ENCODE measurements at regions not wholly inside any gene's neighbourhood (a gene's known extent, or its start where the extent isn't known, plus 50 kb on each side); places are given as distances from the start of the nearest gene placed in this dataset.

DNA sequence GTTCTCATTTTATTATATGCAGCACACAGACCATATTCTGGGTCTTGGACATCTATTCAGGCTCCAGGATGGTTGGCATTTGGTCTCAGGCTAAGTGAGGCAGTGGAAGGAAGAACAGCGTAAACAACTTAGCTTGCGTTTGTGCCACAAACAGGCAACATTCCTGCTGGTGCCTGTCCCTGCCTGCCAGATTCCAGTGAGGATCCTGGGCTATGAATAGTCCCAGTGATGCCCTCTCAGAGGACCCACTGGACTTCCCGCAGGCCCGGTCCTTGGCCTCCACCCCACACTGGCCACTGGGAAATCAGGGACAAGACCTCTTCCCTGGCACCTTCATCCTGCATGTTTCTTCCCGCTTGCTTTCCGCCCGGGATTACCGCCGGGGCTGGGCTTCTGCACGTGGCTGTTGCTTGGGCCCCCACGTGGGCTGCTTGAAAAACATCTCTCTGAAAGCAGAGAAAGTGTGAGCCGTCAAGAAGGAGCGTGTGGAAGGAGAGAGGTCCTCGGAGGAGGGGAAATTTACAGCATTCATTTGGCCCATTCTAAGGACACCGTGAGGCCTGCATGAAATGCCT is 145.1 kb upstream of the WNT4 start:
- H3K27me3 ChIP-seq (ENCODE audit: control insufficient read depth in 2 of 2, insufficient read depth in 2 of 2, low read length in 2 of 2) = no peaks in the 10 kb centered on the region
- H3K4me2 ChIP-seq (replicated peaks; ENCODE audit: extremely low read depth, low read length, poor library complexity, severe bottlenecking) = no peak overlapping the region
- Mint-ChIP-seq H3K36me3 (no peaks in the 10 kb centered on the region), H3K4me1 (no peaks in the 10 kb centered on the region), H3K9me3 (no peaks in the 10 kb centered on the region), H3K27ac (no peak overlapping the region), H3K4me3 (no peak overlapping the region), H3K27me3 (ENCODE audit: low read depth in 3 of 3) (peaks cover 5 to 18% (median 5%) of the 10 kb centered on the region in 3 donors)
- no peak overlapping the region for H3K9ac ChIP-seq (ENCODE audit: insufficient read depth, low read length, poor library complexity, severe bottlenecking)
- H3K36me3 ChIP-seq (replicated peaks in 1 of 2; ENCODE audit: control insufficient read depth in 1 of 2, insufficient read depth in 2 of 2, low read length in 2 of 2) = no peaks in the 10 kb centered on the region
- no peak for DNase-seq
- TF ChIP-seq, protein P1, sequence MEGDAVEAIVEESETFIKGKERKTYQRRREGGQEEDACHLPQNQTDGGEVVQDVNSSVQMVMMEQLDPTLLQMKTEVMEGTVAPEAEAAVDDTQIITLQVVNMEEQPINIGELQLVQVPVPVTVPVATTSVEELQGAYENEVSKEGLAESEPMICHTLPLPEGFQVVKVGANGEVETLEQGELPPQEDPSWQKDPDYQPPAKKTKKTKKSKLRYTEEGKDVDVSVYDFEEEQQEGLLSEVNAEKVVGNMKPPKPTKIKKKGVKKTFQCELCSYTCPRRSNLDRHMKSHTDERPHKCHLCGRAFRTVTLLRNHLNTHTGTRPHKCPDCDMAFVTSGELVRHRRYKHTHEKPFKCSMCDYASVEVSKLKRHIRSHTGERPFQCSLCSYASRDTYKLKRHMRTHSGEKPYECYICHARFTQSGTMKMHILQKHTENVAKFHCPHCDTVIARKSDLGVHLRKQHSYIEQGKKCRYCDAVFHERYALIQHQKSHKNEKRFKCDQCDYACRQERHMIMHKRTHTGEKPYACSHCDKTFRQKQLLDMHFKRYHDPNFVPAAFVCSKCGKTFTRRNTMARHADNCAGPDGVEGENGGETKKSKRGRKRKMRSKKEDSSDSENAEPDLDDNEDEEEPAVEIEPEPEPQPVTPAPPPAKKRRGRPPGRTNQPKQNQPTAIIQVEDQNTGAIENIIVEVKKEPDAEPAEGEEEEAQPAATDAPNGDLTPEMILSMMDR (IDR thresholded peaks at IDR 0.05) = no peak
- H3K79me2 ChIP-seq (ENCODE audit: insufficient read depth, low read length) = no peaks in the 10 kb centered on the region
- H3K27ac ChIP-seq (ENCODE audit: low read depth in 1 of 2, low read length in 2 of 2) = no peak overlapping the region
- no peaks in the 10 kb centered on the region for H3K9me3 ChIP-seq (replicated peaks in 1 of 2; ENCODE audit: control insufficient read depth in 1 of 2, insufficient read depth in 1 of 2, low read length in 2 of 2)
- intact Hi-C loops (cut with micrococcal nuclease) = no loop called here
- H3K4me3 ChIP-seq (replicated peaks in 1 of 3; ENCODE audit: low read depth in 2 of 3, low read length in 3 of 3) = no peak overlapping the region
- H4K20me1 ChIP-seq (ENCODE audit: insufficient read depth, low read length) = no peaks in the 10 kb centered on the region
- H2AFZ ChIP-seq (ENCODE audit: insufficient read depth, low read depth, low read length, poor library complexity, severe bottlenecking) = no peak overlapping the region
- no peaks in the 10 kb centered on the region for H3K4me1 ChIP-seq (ENCODE audit: control insufficient read depth in 1 of 2, insufficient read depth in 2 of 2, low read length in 2 of 2)
- WGBS (ENCODE audit: insufficient coverage) = 72% methylated on average over 15 of the region's 15 CpGs

DNA sequence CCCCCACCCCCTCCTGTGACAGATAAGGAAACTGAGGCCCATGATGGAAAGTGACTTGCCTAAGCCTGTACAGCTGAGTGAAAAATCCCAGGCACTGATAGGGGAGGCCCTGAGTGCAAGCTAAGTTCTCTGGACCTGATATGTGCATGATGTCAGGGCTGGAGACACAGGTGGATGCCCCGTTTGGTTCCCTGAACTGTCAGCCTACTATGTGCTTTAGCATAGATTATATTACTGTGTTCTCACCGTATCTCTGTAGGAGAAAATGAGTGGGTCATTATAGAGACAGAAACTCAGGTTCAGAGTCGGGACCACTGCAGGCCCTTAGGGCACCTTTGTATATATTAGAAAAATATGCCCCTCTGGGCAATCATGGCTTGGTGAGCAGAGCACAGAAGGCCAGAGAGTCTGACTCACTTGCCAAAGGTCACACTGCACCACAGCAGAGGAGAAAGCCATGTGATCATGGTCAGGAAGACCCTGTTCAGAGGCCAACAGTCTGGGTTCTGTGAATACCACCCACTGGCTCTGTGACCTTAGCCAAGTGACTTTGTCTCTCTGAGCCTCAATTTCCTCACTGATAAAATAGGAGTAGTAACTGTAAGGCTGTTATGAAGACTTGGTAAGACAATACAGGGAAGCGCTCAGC is 145.8 kb upstream of the WNT4 start:
- 58% methylated on average over 3 of the region's 4 CpGs for WGBS (ENCODE audit: insufficient coverage)

More for the DNA sequence above, 145.8 kb upstream of the WNT4 start:
- no peak overlapping the region for H3K4me2 ChIP-seq (replicated peaks; ENCODE audit: extremely low read depth, low read length, poor library complexity, severe bottlenecking)
- H3K9me3 ChIP-seq (replicated peaks in 1 of 2; ENCODE audit: control insufficient read depth in 1 of 2, insufficient read depth in 1 of 2, low read length in 2 of 2) = no peaks in the 10 kb centered on the region
- no peak overlapping the region for H2AFZ ChIP-seq (ENCODE audit: insufficient read depth, low read depth, low read length, poor library complexity, severe bottlenecking)
- H3K27ac Mint-ChIP-seq = no peak overlapping the region
- H3K27ac ChIP-seq (ENCODE audit: low read depth in 1 of 2, low read length in 2 of 2) = no peak overlapping the region
- no peaks in the 10 kb centered on the region for H3K79me2 ChIP-seq (ENCODE audit: insufficient read depth, low read length)
- DNase-seq = no peak
- H3K27me3 Mint-ChIP-seq (ENCODE audit: low read depth in 3 of 3) = peaks cover 5 to 20% (median 5%) of the 10 kb centered on the region in 3 donors
- H4K20me1 ChIP-seq (ENCODE audit: insufficient read depth, low read length) = no peaks in the 10 kb centered on the region
- H3K36me3 Mint-ChIP-seq = no peaks in the 10 kb centered on the region
- H3K27me3 ChIP-seq (ENCODE audit: control insufficient read depth in 2 of 2, insufficient read depth in 2 of 2, low read length in 2 of 2) = no peaks in the 10 kb centered on the region
- no peak overlapping the region for H3K9ac ChIP-seq (ENCODE audit: insufficient read depth, low read length, poor library complexity, severe bottlenecking)
- intact Hi-C loops (cut with micrococcal nuclease) = no loop called here
- H3K36me3 ChIP-seq (replicated peaks in 1 of 2; ENCODE audit: control insufficient read depth in 1 of 2, insufficient read depth in 2 of 2, low read length in 2 of 2) = no peaks in the 10 kb centered on the region
- no peaks in the 10 kb centered on the region for H3K4me1 Mint-ChIP-seq
- H3K4me1 ChIP-seq (ENCODE audit: control insufficient read depth in 1 of 2, insufficient read depth in 2 of 2, low read length in 2 of 2) = no peaks in the 10 kb centered on the region
- peaks cover 0 to 3% (median 0%) of the 10 kb centered on the region in 7 donors for H3K9me3 Mint-ChIP-seq
- H3K4me3 ChIP-seq (replicated peaks in 1 of 3; ENCODE audit: low read depth in 2 of 3, low read length in 3 of 3) = no peak overlapping the region
- no peak overlapping the region for H3K4me3 Mint-ChIP-seq
- TF ChIP-seq, protein P1 (IDR thresholded peaks at IDR 0.05) = no peak

Data from CD14-positive monocyte (primary cell).